ENCODE measurements at regions not wholly inside any gene's neighbourhood (a gene's known extent, or its start where the extent isn't known, plus 50 kb on each side); places are given as distances from the start of the nearest gene placed in this dataset.

- H3K27ac ChIP-seq (ENCODE audit: low read depth, low read length): no peak overlapping the region
- H3K79me2 ChIP-seq (ENCODE audit: control insufficient read depth, low read length): no peaks in the 10 kb centered on the region
- no peaks in the 10 kb centered on the region for H4K20me1 ChIP-seq (ENCODE audit: control insufficient read depth, insufficient read depth, low read depth, low read length)
- H3K9me3 ChIP-seq (ENCODE audit: control insufficient read depth, insufficient read depth, low read length): no peaks in the 10 kb centered on the region
- no peak overlapping the region for H3K4me2 ChIP-seq (ENCODE audit: low read length)
- no peaks in the 10 kb centered on the region for H3K4me1 ChIP-seq (ENCODE audit: control insufficient read depth, low read length)
- no peaks in the 10 kb centered on the region for H3F3A ChIP-seq (ENCODE audit: control insufficient read depth, insufficient read depth)
- H3K36me3 ChIP-seq (ENCODE audit: control insufficient read depth, low read length): no peaks in the 10 kb centered on the region
- H3K27me3 ChIP-seq (ENCODE audit: control insufficient read depth, low read length): peaks cover 5% of the 10 kb centered on the region; the same call in 1 of the 2 replicates
- no peaks in the 10 kb centered on the region for H3K9me2 ChIP-seq (replicated peaks; ENCODE audit: control insufficient read depth, low read length)
- TF ChIP-seq EZH2phosphoT487 (IDR thresholded peaks at IDR 0.05; ENCODE audit: borderline replicate concordance, low read length) (no peak), CTCF (IDR thresholded peaks at IDR 0.05; ENCODE audit: low read depth, low read length, poor library complexity, severe bottlenecking) (no peak)
- H3K4me3 ChIP-seq (ENCODE audit: low read length): no peak overlapping the region
Observed at GRCh38 chr14:54219261-54220070, 177.3 kb upstream of the CDKN3 start.

GRCh38 chr14:54220071-54220703 lies 176.6 kb upstream of the CDKN3 start:
- Histone ChIP-seq H3K27me3 (ENCODE audit: control insufficient read depth, low read length) (peaks cover 5% of the 10 kb centered on the region; the same call in 1 of the 2 replicates), H3K9me2 (replicated peaks; ENCODE audit: control insufficient read depth, low read length) (no peaks in the 10 kb centered on the region), H3K79me2 (ENCODE audit: control insufficient read depth, low read length) (no peaks in the 10 kb centered on the region), H3K36me3 (ENCODE audit: control insufficient read depth, low read length) (no peaks in the 10 kb centered on the region), H3K9me3 (ENCODE audit: control insufficient read depth, insufficient read depth, low read length) (no peaks in the 10 kb centered on the region), H4K20me1 (ENCODE audit: control insufficient read depth, insufficient read depth, low read depth, low read length) (no peaks in the 10 kb centered on the region), H3K4me2 (ENCODE audit: low read length) (no peak overlapping the region), H3K27ac (ENCODE audit: low read depth, low read length) (no peak overlapping the region), H3F3A (ENCODE audit: control insufficient read depth, insufficient read depth) (no peaks in the 10 kb centered on the region), H3K4me3 (ENCODE audit: low read length) (no peak overlapping the region), H3K4me1 (ENCODE audit: control insufficient read depth, low read length) (no peaks in the 10 kb centered on the region)
- TF ChIP-seq EZH2phosphoT487 (IDR thresholded peaks at IDR 0.05; ENCODE audit: borderline replicate concordance, low read length) (no peak), CTCF (IDR thresholded peaks at IDR 0.05; ENCODE audit: low read depth, low read length, poor library complexity, severe bottlenecking) (no peak)

- Histone ChIP-seq H3K36me3 (ENCODE audit: control insufficient read depth, low read length) (no peaks in the 10 kb centered on the region), H3K4me1 (ENCODE audit: control insufficient read depth, low read length) (no peaks in the 10 kb centered on the region), H3K27me3 (ENCODE audit: control insufficient read depth, low read length) (peaks cover 5% of the 10 kb centered on the region; the same call in 1 of the 2 replicates), H4K20me1 (ENCODE audit: control insufficient read depth, insufficient read depth, low read depth, low read length) (no peaks in the 10 kb centered on the region), H3F3A (ENCODE audit: control insufficient read depth, insufficient read depth) (no peaks in the 10 kb centered on the region), H3K4me2 (ENCODE audit: low read length) (no peak overlapping the region), H3K79me2 (ENCODE audit: control insufficient read depth, low read length) (no peaks in the 10 kb centered on the region), H3K27ac (ENCODE audit: low read depth, low read length) (no peak overlapping the region), H3K4me3 (ENCODE audit: low read length) (no peak overlapping the region), H3K9me3 (ENCODE audit: control insufficient read depth, insufficient read depth, low read length) (no peaks in the 10 kb centered on the region), H3K9me2 (replicated peaks; ENCODE audit: control insufficient read depth, low read length) (no peaks in the 10 kb centered on the region)
- TF ChIP-seq CTCF (IDR thresholded peaks at IDR 0.05; ENCODE audit: low read depth, low read length, poor library complexity, severe bottlenecking): no peak
- TF ChIP-seq EZH2phosphoT487 (IDR thresholded peaks at IDR 0.05; ENCODE audit: borderline replicate concordance, low read length): no peak
Observed at GRCh38 chr14:54220704-54221431, 175.9 kb upstream of the CDKN3 start.
